ENCODE measurements at regions not wholly inside any gene's neighbourhood (a gene's known extent, or its start where the extent isn't known, plus 50 kb on each side); places are given as distances from the start of the nearest gene placed in this dataset.

- TF ChIP-seq EP300 (IDR thresholded peaks at IDR 0.05; ENCODE audit: low read depth): no peak
- no peak for TF ChIP-seq POLR2AphosphoS5 (IDR thresholded peaks at IDR 0.05)
- no peak for TF ChIP-seq POLR2A (IDR thresholded peaks at IDR 0.05)
- TF ChIP-seq CTCF (IDR thresholded peaks at IDR 0.05): no peak
- 70% methylated on average over 4 of the region's 4 CpGs; no CpG with 5 or more reads in 1 of the 2 donors for WGBS, 2 donors (ENCODE audit: low coverage in 1 of 2)
Observed at GRCh38 chr14:96690713-96691383, 106.3 kb upstream of the VRK1 start.

GRCh38 chr14:96693252-96693820 lies 103.8 kb upstream of the VRK1 start:
- in situ Hi-C loops (cut with MboI; ENCODE audit: low pct_ligation_motif_present in 1 of 4, low pct_unique_long_range_greater_than_20kb in 1 of 4, low sequenced_read_pairs in 3 of 4) (no loop called here), intact Hi-C loops (cut with DNase I; ENCODE audit: low total_unique reads) (no loop called here)
- H3K9me3 ChIP-seq: no peaks in the 10 kb centered on the region
- no peak for DNase-seq
- no peaks in the 10 kb centered on the region for H3K27me3 ChIP-seq
- WGBS, 2 donors (ENCODE audit: low coverage in 1 of 2): 72% methylated on average over 4 of the region's 4 CpGs; no CpG with 5 or more reads in 1 of the 2 donors
- no peak overlapping the region for H3K4me3 ChIP-seq
- no peaks in the 10 kb centered on the region for H3K36me3 ChIP-seq
- H3K4me1 ChIP-seq: no peaks in the 10 kb centered on the region
- no peak overlapping the region for H3K27ac ChIP-seq
- TF ChIP-seq POLR2AphosphoS5 (IDR thresholded peaks at IDR 0.05): no peak
- no peak for TF ChIP-seq EP300 (IDR thresholded peaks at IDR 0.05; ENCODE audit: low read depth)
- TF ChIP-seq CTCF (IDR thresholded peaks at IDR 0.05): no peak
- no peak for TF ChIP-seq POLR2A (IDR thresholded peaks at IDR 0.05)

More at GRCh38 chr14:96690713-96691383, 106.3 kb upstream of the VRK1 start:
- Histone ChIP-seq H3K4me3 (no peak overlapping the region), H3K4me1 (no peaks in the 10 kb centered on the region), H3K27ac (no peak overlapping the region), H3K9me3 (no peaks in the 10 kb centered on the region), H3K36me3 (no peaks in the 10 kb centered on the region), H3K27me3 (no peaks in the 10 kb centered on the region)
- intact Hi-C loops (cut with DNase I; ENCODE audit: low total_unique reads): no loop called here
- no peak for DNase-seq
- in situ Hi-C loops (cut with MboI; ENCODE audit: low pct_ligation_motif_present in 1 of 4, low pct_unique_long_range_greater_than_20kb in 1 of 4, low sequenced_read_pairs in 3 of 4): no loop called here

GRCh38 chr14:96693987-96694386 lies 103.2 kb upstream of the VRK1 start:
- TF ChIP-seq EP300 (IDR thresholded peaks at IDR 0.05; ENCODE audit: low read depth) (no peak), POLR2AphosphoS5 (IDR thresholded peaks at IDR 0.05) (no peak), POLR2A (IDR thresholded peaks at IDR 0.05) (no peak), CTCF (IDR thresholded peaks at IDR 0.05) (no peak)
- in situ Hi-C loops (cut with MboI; ENCODE audit: low pct_ligation_motif_present in 1 of 4, low pct_unique_long_range_greater_than_20kb in 1 of 4, low sequenced_read_pairs in 3 of 4): no loop called here
- 55 to 73% methylated on average over 4 of the region's 4 CpGs for WGBS, 2 donors (ENCODE audit: low coverage in 1 of 2)
- Histone ChIP-seq H3K4me1 (no peaks in the 10 kb centered on the region), H3K27ac (no peak overlapping the region), H3K4me3 (no peak overlapping the region), H3K27me3 (no peaks in the 10 kb centered on the region), H3K36me3 (no peaks in the 10 kb centered on the region), H3K9me3 (no peaks in the 10 kb centered on the region)
- intact Hi-C loops (cut with DNase I; ENCODE audit: low total_unique reads): no loop called here
- no peak for DNase-seq

- intact Hi-C loops (cut with DNase I; ENCODE audit: low total_unique reads): no loop called here
- WGBS, 2 donors (ENCODE audit: low coverage in 1 of 2): 68 to 75% methylated on average over 8 to 15 of the region's 15 CpGs
- TF ChIP-seq POLR2A (IDR thresholded peaks at IDR 0.05) (no peak), EP300 (IDR thresholded peaks at IDR 0.05; ENCODE audit: low read depth) (no peak), CTCF (IDR thresholded peaks at IDR 0.05) (no peak), POLR2AphosphoS5 (IDR thresholded peaks at IDR 0.05) (no peak)
Observed at GRCh38 chr14:96698960-96699539, 98.1 kb upstream of the VRK1 start.

More at GRCh38 chr14:96698960-96699539, 98.1 kb upstream of the VRK1 start:
- Histone ChIP-seq H3K36me3 (no peaks in the 10 kb centered on the region), H3K4me3 (no peak overlapping the region), H3K27me3 (no peaks in the 10 kb centered on the region), H3K9me3 (no peaks in the 10 kb centered on the region), H3K27ac (no peak overlapping the region), H3K4me1 (no peaks in the 10 kb centered on the region)
- DNase-seq: no peak
- in situ Hi-C loops (cut with MboI; ENCODE audit: low pct_ligation_motif_present in 1 of 4, low pct_unique_long_range_greater_than_20kb in 1 of 4, low sequenced_read_pairs in 3 of 4): no loop called here

All from transverse colon (tissue), 4 donors.